GM23248 (cell line): ENCODE measurements at regions not wholly inside any gene's neighbourhood (a gene's known extent, or its start where the extent isn't known, plus 50 kb on each side); places are given as distances from the start of the nearest gene placed in this dataset.
A peak's percentile ranks its signal among the peaks of the same experiment; 100 is the strongest.

Experiments used
- DNase-seq: peaks from one replicate; pipeline ENCODE4 v3.0.0-alpha.2; 2015
- H2AFZ ChIP-seq: fragments of 200-600 bp; sonication (generic); 2 replicates; pipeline ENCODE4 v1.6.1; 2016; ENCODE audit warnings: antibody characterized with exemption
- H3F3A ChIP-seq: fragments of 200-600 bp; sonication (generic); 2 replicates; pipeline ENCODE4 v1.6.1; 2016; ENCODE audit warnings: mild to moderate bottlenecking, antibody characterized with exemption, mixed run types; ENCODE audit not compliant: insufficient read depth
- H3K27ac ChIP-seq: fragments of 200-600 bp; sonication (generic); 2 replicates; pipeline ENCODE4 v1.5.1; 2016; ENCODE audit warnings: mild to moderate bottlenecking
- H3K27me3 ChIP-seq: fragments of 200-600 bp; sonication (generic); replicated peaks from 2 replicates; pipeline ENCODE4 v1.6.1; 2016; ENCODE audit warnings: mild to moderate bottlenecking; ENCODE audit not compliant: insufficient read depth
- H3K36me3 ChIP-seq: fragments of 200-600 bp; sonication (generic); 2 replicates; pipeline ENCODE4 v1.6.1; 2016; ENCODE audit warnings: low read depth, mild to moderate bottlenecking
- H3K4me1 ChIP-seq: fragments of 200-600 bp; sonication (generic); 2 replicates; pipeline ENCODE4 v1.6.1; 2016; ENCODE audit warnings: mild to moderate bottlenecking; ENCODE audit not compliant: insufficient read depth
- H3K4me2 ChIP-seq: fragments of 200-600 bp; sonication (generic); one replicate; pipeline ENCODE4 v1.6.1; 2016; ENCODE audit warnings: mild to moderate bottlenecking; ENCODE audit not compliant: unreplicated experiment
- H3K4me3 ChIP-seq: fragments of 200-600 bp; sonication (generic); 2 replicates; pipeline ENCODE4 v1.5.1; 2016; ENCODE audit warnings: mild to moderate bottlenecking
- H3K79me2 ChIP-seq: fragments of 200-600 bp; sonication (generic); 2 replicates; pipeline ENCODE4 v1.6.1; 2016; ENCODE audit warnings: mild to moderate bottlenecking; ENCODE audit not compliant: insufficient read depth
- H3K9ac ChIP-seq: fragments of 200-600 bp; sonication (generic); 2 replicates; pipeline ENCODE4 v1.6.1; 2016; ENCODE audit warnings: mild to moderate bottlenecking
- H3K9me2 ChIP-seq: fragments of 200-600 bp; sonication (generic); 2 replicates; pipeline ENCODE4 v1.6.1; 2016; ENCODE audit warnings: mixed run types, mild to moderate bottlenecking, moderate library complexity; ENCODE audit not compliant: insufficient read depth
- H3K9me3 ChIP-seq: fragments of 200-600 bp; sonication (generic); one replicate; pipeline ENCODE4 v1.6.1; 2017; ENCODE audit warnings: low read depth
- H4K20me1 ChIP-seq: fragments of 200-600 bp; sonication (generic); 2 replicates; pipeline ENCODE4 v1.6.0; 2016; ENCODE audit not compliant: insufficient read depth
- EZH2 ChIP-seq: fragments of 200-600 bp; sonication (generic); IDR thresholded peaks from 2 replicates; pipeline ENCODE4 v1.6.1; 2018; ENCODE audit warnings: antibody characterized with exemption, mild to moderate bottlenecking; ENCODE audit not compliant: insufficient read depth, poor library complexity, severe bottlenecking
- EZH2phosphoT487 ChIP-seq: fragments of 200-600 bp; sonication (generic); IDR thresholded peaks from 2 replicates; pipeline ENCODE4 v1.6.1; 2018; ENCODE audit warnings: antibody characterized with exemption, moderate library complexity, mild to moderate bottlenecking, low read depth; ENCODE audit not compliant: insufficient read depth
- WGBS, 2 experiments: methylation state at CpG; one replicate each; pipeline ENCODE4 v1.1.6; 2015 to 2017; ENCODE audit warnings: low lambda C conversion rate in 2 of 2, low coverage in 1 of 2; ENCODE audit errors: missing lambda C conversion rate in 2 of 2; 5-methylcytosine and 5-hydroxymethylcytosine counted together
- in situ Hi-C: fragments of 300-500 bp; cut with MboI; formaldehyde crosslinking; loops from 2 replicates; pipeline ENCODE4 v1.15.0; 2020

DNA sequence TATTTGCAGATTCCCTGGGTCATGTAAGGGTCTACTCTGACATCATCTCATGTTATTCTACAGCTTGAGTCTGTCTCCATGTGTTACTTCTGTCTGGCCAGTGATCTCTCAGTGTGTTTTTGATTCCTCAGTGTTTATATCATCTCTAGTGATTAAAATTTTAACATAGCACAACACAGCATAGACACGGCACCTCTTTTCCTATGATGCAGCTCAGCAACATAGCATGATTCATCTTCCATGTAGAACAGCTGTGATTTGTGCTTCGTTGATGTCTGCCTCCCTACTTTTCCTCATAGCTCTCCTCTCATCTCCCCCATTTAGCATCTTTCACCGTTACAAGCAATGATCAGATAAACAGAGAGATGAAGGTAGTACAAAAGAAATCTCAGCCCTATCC lies 163.9 kb upstream of the DPT start:
- Histone ChIP-seq H3K9me3 (no peaks in the 10 kb centered on the region), H3K4me2 (peak overlapping the region; percentile 66), H3K27me3 (no peaks in the 10 kb centered on the region), H3K36me3 (no peaks in the 10 kb centered on the region), H3K27ac (peak overlapping the region; percentile 66), H3K9ac (peak overlapping the region; percentile 42; the same call in 1 of the 2 replicates), H4K20me1 (no peaks in the 10 kb centered on the region), H2AFZ (peak overlapping the region; percentile 31; the same call in 1 of the 2 replicates), H3K9me2 (no peaks in the 10 kb centered on the region), H3K4me1 (peaks cover 9% of the 10 kb centered on the region), H3K4me3 (no peak overlapping the region), H3F3A (peaks cover 15% of the 10 kb centered on the region; the same call in 1 of the 2 replicates), H3K79me2 (no peaks in the 10 kb centered on the region)
- 0 to 2% methylated on average over 3 of the region's 3 CpGs for WGBS, 2 experiments
- no peak for TF ChIP-seq EZH2phosphoT487
- no peak for TF ChIP-seq EZH2
- DNase-seq, result peak; percentile 69
- in situ Hi-C loops, result no loop called here

DNA sequence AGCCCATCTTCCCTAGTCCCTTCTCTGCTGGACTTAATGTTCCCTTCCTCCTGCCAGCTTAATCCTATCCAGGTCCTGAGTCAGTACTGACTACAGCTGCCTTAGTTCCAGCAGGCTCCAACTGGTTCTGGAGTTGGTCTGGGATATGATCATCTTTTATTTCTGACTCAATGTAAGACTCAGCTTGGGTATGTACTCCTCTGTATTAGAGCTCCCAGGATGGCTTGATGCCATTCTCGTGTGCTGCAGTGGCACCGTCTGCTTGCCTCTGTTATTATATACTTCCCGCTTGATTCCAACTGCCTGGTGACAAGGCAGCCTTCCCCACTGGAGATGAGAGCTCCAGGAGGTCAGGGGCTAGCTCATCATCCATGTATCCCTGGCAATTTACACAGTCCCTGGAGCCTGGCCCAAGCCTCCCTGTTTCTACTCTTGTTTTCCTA lies 164.4 kb upstream of the DPT start:
- peak overlapping the region; percentile 66 for H3K27ac ChIP-seq

DNA sequence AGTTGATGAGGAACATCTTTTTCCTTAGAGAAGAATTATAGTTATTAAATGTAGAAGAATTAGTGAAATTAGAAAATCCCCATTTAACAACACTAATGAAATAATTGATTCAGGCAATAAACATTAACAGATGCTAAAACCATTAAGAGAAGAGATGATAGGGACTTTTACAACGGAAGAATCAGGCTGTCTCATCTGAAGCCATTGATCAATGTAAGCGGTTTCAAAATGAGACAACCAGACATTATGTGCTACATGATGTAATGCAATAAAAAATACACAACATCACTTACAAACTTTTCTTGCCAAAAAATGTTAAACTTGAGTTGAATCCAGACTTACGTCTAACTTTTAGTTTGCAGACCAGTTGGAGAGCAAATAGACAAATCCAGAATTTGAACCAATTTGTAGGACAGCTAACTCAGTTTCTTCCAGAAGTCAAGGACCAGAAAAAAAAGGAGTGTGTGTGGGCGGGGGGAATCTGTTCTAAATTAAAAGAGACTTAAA lies 165.4 kb upstream of the DPT start:
- H3K27me3 ChIP-seq, result no peaks in the 10 kb centered on the region
- TF ChIP-seq EZH2, result no peak
- no peak for TF ChIP-seq EZH2phosphoT487
- peaks cover 15% of the 10 kb centered on the region; the same call in 1 of the 2 replicates for H3F3A ChIP-seq
- in situ Hi-C loops, result no loop called here
- no peaks in the 10 kb centered on the region for H3K36me3 ChIP-seq
- no peaks in the 10 kb centered on the region for H3K79me2 ChIP-seq
- no peak overlapping the region for H3K27ac ChIP-seq
- H3K4me3 ChIP-seq, result no peak overlapping the region
- no peaks in the 10 kb centered on the region for H4K20me1 ChIP-seq
- H3K9ac ChIP-seq, result no peak overlapping the region
- H3K4me1 ChIP-seq, result peaks cover 9% of the 10 kb centered on the region
- peak; percentile 13 for DNase-seq
- no peaks in the 10 kb centered on the region; the same call in 1 of the 2 replicates for H3K9me2 ChIP-seq
- 42 to 51% methylated on average over 3 to 4 of the region's 4 CpGs for WGBS, 2 experiments
- H3K4me2 ChIP-seq, result no peak overlapping the region
- no peak overlapping the region for H2AFZ ChIP-seq
- H3K9me3 ChIP-seq, result no peaks in the 10 kb centered on the region

More for the DNA sequence above, 164.4 kb upstream of the DPT start:
- peak; percentile 89 for DNase-seq
- peaks cover 15% of the 10 kb centered on the region; the same call in 1 of the 2 replicates for H3F3A ChIP-seq
- H3K27me3 ChIP-seq, result no peaks in the 10 kb centered on the region
- H2AFZ ChIP-seq, result peak overlapping the region; percentile 31; the same call in 1 of the 2 replicates
- no peak overlapping the region for H3K4me3 ChIP-seq
- H4K20me1 ChIP-seq, result no peaks in the 10 kb centered on the region
- H3K36me3 ChIP-seq, result no peaks in the 10 kb centered on the region
- H3K79me2 ChIP-seq, result no peaks in the 10 kb centered on the region
- TF ChIP-seq EZH2 (no peak), EZH2phosphoT487 (no peak)
- 2 to 4% methylated on average over 3 of the region's 3 CpGs for WGBS, 2 experiments
- in situ Hi-C loops, result no loop called here
- peak overlapping the region; percentile 66 for H3K4me2 ChIP-seq
- no peaks in the 10 kb centered on the region for H3K9me3 ChIP-seq
- peak overlapping the region; percentile 42; the same call in 1 of the 2 replicates for H3K9ac ChIP-seq
- peaks cover 9% of the 10 kb centered on the region for H3K4me1 ChIP-seq
- H3K9me2 ChIP-seq, result no peaks in the 10 kb centered on the region

DNA sequence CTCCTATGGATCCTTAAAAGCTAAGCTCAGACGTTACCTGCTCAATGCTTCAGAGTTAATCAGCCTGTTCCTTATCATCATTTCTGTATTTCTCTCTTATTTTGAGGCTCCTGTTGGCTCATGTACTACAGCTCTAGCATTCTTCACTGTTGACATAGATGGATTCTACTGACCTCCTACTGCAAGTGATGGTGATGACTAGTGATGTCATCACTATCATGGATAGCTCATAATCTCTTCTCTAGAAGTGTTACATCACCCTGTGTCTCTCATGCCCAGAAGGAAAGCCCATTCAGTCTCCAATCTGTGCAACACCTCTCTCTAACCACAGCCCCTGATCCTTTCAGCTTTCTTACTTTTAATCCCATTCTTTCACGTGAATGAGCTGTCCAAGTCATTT lies 168.2 kb upstream of the DPT start:
- H3K9ac ChIP-seq, result no peak overlapping the region
- no peak overlapping the region for H2AFZ ChIP-seq
- no peaks in the 10 kb centered on the region for H3K9me3 ChIP-seq
- H3K4me2 ChIP-seq, result no peak overlapping the region
- peak; percentile 7 for DNase-seq
- 37 to 38% methylated on average over 2 of the region's 2 CpGs for WGBS, 2 experiments
- no peak overlapping the region for H3K4me3 ChIP-seq
- no peaks in the 10 kb centered on the region for H3K27me3 ChIP-seq
- no peaks in the 10 kb centered on the region for H4K20me1 ChIP-seq
- TF ChIP-seq EZH2phosphoT487 (no peak), EZH2 (no peak)
- H3K79me2 ChIP-seq, result no peaks in the 10 kb centered on the region
- H3K4me1 ChIP-seq, result peaks cover 9% of the 10 kb centered on the region
- peaks cover 15% of the 10 kb centered on the region; the same call in 1 of the 2 replicates for H3F3A ChIP-seq
- no peak overlapping the region for H3K27ac ChIP-seq
- no peaks in the 10 kb centered on the region for H3K36me3 ChIP-seq
- in situ Hi-C loops, result no loop called here
- no peaks in the 10 kb centered on the region; the same call in 1 of the 2 replicates for H3K9me2 ChIP-seq
